ENCODE measurements at regions not wholly inside any gene's neighbourhood (a gene's known extent, or its start where the extent isn't known, plus 50 kb on each side); places are given as distances from the start of the nearest gene placed in this dataset.
"Not testable (repeated sequence)": the region's sequence is repeated elsewhere in the genome, so short reads cannot be mapped to it uniquely, and the experiment has no call there.

DNA sequence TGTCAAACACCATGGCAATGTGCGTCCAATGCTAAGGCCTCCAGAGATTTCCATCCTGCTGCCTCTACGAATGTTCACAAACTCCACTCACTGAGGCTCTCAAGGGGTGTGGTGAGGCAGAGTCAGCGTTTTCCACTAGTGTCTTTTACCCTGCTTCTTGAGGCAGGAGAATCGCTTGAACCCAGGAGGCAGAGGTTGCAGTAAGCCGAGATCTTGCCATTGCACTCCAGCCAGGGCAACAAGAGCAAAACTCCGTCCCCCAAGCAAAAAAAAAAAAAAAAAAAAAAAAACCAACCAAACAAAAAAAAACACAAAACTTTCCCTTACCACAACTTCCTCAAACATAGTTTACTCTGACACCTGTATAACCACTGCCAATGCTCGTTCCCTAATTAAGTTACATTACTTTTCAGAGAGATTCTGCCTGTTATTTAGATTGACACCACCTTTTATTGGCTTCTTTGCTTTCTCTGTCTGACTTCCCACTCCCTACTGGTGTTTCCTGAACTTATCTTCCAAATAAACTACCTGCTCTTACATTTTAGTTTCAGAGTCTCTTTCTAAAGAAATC, 102.1 kb upstream of the ZNF746 start:
- CTCF ChIA-PET = no interaction called here
- Histone ChIP-seq H3K27ac (no peak overlapping the region), H3K9me2 (ENCODE audit: insufficient read depth) (no peaks in the 10 kb centered on the region), H3K9me3 (ENCODE audit: insufficient read depth, low read depth) (no peaks in the 10 kb centered on the region), H3F3A (ENCODE audit: insufficient read depth, low read depth) (peaks cover 11% of the 10 kb centered on the region; the same call in 1 of the 2 replicates), H3K36me3 (ENCODE audit: low read depth) (peaks cover 24% of the 10 kb centered on the region; the same call in 1 of the 2 replicates), H3K4me1 (replicated peaks; ENCODE audit: insufficient read depth) (no peaks in the 10 kb centered on the region), H3K79me2 (ENCODE audit: low read depth) (no peaks in the 10 kb centered on the region), H2AFZ (no peak overlapping the region), H4K20me1 (ENCODE audit: insufficient read depth) (peaks cover 22% of the 10 kb centered on the region), H3K27me3 (ENCODE audit: insufficient read depth, low read depth) (no peaks in the 10 kb centered on the region), H3K4me3 (no peak overlapping the region), H3K4me2 (no peak overlapping the region)
- no TSS peak for BruUV-seq (replicated peaks)
- POLR2A ChIA-PET (ENCODE audit: unreplicated experiment) = no interaction called here
- intact Hi-C loops (cut with micrococcal nuclease; ENCODE audit: unreplicated experiment) = loop anchor here (10.0 kb wide), 1 partner anchor 105 kb away; the partner anchor contains the start of gene ZNF746
- TF ChIP-seq, protein P1, sequence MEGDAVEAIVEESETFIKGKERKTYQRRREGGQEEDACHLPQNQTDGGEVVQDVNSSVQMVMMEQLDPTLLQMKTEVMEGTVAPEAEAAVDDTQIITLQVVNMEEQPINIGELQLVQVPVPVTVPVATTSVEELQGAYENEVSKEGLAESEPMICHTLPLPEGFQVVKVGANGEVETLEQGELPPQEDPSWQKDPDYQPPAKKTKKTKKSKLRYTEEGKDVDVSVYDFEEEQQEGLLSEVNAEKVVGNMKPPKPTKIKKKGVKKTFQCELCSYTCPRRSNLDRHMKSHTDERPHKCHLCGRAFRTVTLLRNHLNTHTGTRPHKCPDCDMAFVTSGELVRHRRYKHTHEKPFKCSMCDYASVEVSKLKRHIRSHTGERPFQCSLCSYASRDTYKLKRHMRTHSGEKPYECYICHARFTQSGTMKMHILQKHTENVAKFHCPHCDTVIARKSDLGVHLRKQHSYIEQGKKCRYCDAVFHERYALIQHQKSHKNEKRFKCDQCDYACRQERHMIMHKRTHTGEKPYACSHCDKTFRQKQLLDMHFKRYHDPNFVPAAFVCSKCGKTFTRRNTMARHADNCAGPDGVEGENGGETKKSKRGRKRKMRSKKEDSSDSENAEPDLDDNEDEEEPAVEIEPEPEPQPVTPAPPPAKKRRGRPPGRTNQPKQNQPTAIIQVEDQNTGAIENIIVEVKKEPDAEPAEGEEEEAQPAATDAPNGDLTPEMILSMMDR (conservative IDR thresholded peaks at IDR 0.05) = no peak
- no peak for DNase-seq

DNA sequence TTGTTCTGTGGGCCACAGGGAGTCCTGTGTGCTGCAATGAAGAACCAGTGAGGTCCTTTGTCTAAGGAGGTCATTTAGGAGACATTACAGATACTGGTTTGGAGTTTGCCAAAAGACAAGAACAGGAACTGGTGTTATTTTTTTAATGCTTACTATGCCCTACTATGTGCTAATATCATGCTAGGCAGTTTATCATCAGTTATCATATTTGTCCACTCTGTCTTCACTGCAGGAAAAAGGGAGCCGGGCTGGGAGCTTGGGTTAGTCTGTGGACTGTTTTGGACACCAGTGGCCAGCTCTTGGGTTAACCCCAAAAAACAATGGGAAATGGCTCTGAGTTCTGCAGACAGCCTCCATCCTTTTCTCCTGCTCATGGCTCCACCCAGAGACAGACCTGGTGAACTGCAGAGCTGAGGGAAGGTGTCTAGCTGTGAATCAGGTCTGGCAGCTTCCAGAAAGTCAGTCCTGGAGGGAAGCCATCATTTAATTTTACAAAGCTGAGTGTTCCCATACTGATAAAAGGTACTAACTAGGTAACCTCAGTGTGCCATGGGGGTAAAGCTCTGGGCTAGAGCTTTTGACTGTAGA, 101.2 kb upstream of the ZNF746 start:
- POLR2A ChIA-PET (ENCODE audit: unreplicated experiment) = interaction anchor here (0.7 kb wide), 1 partner anchor 28 kb away, joined by 6 read pairs; no protein-coding TSS in a partner anchor
- no TSS peak for BruUV-seq (replicated peaks)
- Histone ChIP-seq H3F3A (ENCODE audit: insufficient read depth, low read depth) (peaks cover 11% of the 10 kb centered on the region; the same call in 1 of the 2 replicates), H3K36me3 (ENCODE audit: low read depth) (peaks cover 24% of the 10 kb centered on the region; the same call in 1 of the 2 replicates), H3K27me3 (ENCODE audit: insufficient read depth, low read depth) (no peaks in the 10 kb centered on the region), H4K20me1 (ENCODE audit: insufficient read depth) (peaks cover 16% of the 10 kb centered on the region; the same call in 1 of the 2 replicates), H3K79me2 (ENCODE audit: low read depth) (no peaks in the 10 kb centered on the region), H3K4me3 (no peak overlapping the region), H3K4me1 (replicated peaks; ENCODE audit: insufficient read depth) (no peaks in the 10 kb centered on the region), H3K4me2 (no peak overlapping the region), H3K9me3 (ENCODE audit: insufficient read depth, low read depth) (no peaks in the 10 kb centered on the region), H3K9me2 (ENCODE audit: insufficient read depth) (no peaks in the 10 kb centered on the region), H3K27ac (no peak overlapping the region), H2AFZ (no peak overlapping the region)
- TF ChIP-seq EZH2 (IDR thresholded peaks at IDR 0.05; ENCODE audit: low read depth) = no peak
- TF ChIP-seq, protein P1 (conservative IDR thresholded peaks at IDR 0.05) = peak; percentile 66
- peak in 1 of 2 experiments; percentile 63 for DNase-seq
- intact Hi-C loops (cut with micrococcal nuclease; ENCODE audit: unreplicated experiment) = loop anchor here (10.0 kb wide), 1 partner anchor 104 kb away; the partner anchor contains the start of gene ZNF746
- CTCF ChIA-PET = interaction anchor here (0.6 to 1.1 kb wide), 3 partner anchors 223 to 790 kb away, joined by 3 to 8 read pairs (median 3); no protein-coding TSS in a partner anchor

DNA sequence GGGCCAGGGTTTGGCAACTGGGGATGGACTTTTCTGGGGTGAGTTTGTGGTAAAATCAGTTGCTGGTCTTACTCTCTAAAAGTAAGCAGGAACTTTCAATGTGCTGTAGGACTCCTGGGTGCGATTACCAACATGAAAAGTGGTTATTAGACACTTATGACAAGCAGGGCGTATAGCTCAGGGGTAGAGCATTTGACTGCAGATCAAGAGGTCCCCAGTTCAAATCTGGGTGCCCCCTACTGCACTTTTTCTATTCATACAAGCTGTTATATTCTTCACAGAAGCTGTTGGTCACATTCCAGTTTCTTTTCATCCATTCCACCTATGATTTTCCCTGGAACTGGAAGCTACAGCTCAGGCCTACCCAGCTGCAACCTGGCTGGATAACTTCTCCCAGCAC, 100.2 kb upstream of the ZNF746 start:
- Histone ChIP-seq H3F3A (ENCODE audit: insufficient read depth, low read depth) (peaks cover 11% of the 10 kb centered on the region; the same call in 1 of the 2 replicates), H4K20me1 (ENCODE audit: insufficient read depth) (peaks cover 11% of the 10 kb centered on the region; the same call in 1 of the 2 replicates), H3K36me3 (ENCODE audit: low read depth) (peaks cover 24% of the 10 kb centered on the region; the same call in 1 of the 2 replicates)
- BruUV-seq (replicated peaks); H2AFZ ChIP-seq; H3K4me3 ChIP-seq; H3K4me2 ChIP-seq; H3K27me3 ChIP-seq (ENCODE audit: insufficient read depth, low read depth); H3K9me2 ChIP-seq (ENCODE audit: insufficient read depth); DNase-seq; H3K4me1 ChIP-seq (replicated peaks; ENCODE audit: insufficient read depth); H3K9me3 ChIP-seq (ENCODE audit: insufficient read depth, low read depth); H3K27ac ChIP-seq; H3K79me2 ChIP-seq (ENCODE audit: low read depth); POLR2A ChIA-PET (ENCODE audit: unreplicated experiment); CTCF ChIA-PET: not testable (repeated sequence)
- intact Hi-C loops (cut with micrococcal nuclease; ENCODE audit: unreplicated experiment) = loop anchor here (10.0 kb wide), 1 partner anchor 103 kb away; the partner anchor contains the start of gene ZNF746
